AG10803 (cell line): ENCODE measurements at regions not wholly inside any gene's neighbourhood (a gene's known extent, or its start where the extent isn't known, plus 50 kb on each side); places are given as distances from the start of the nearest gene placed in this dataset.
"Not testable (repeated sequence)": the region's sequence is repeated elsewhere in the genome, so short reads cannot be mapped to it uniquely, and the experiment has no call there.

Source experiments
- DNase-seq: peaks from one replicate; pipeline ENCODE4 v3.0.0; 2010; ENCODE audit warnings: low read depth
- H3K4me3 ChIP-seq: 2 replicates; pipeline ENCODE4 v1.5.1; 2011; ENCODE audit warnings: mild to moderate bottlenecking, low read length, control low read depth
- CTCF ChIP-seq: conservative IDR thresholded peaks from 2 replicates; pipeline ENCODE4 v1.5.1; 2011; ENCODE audit warnings: mild to moderate bottlenecking, low read length, control low read depth, inconsistent platforms

DNA sequence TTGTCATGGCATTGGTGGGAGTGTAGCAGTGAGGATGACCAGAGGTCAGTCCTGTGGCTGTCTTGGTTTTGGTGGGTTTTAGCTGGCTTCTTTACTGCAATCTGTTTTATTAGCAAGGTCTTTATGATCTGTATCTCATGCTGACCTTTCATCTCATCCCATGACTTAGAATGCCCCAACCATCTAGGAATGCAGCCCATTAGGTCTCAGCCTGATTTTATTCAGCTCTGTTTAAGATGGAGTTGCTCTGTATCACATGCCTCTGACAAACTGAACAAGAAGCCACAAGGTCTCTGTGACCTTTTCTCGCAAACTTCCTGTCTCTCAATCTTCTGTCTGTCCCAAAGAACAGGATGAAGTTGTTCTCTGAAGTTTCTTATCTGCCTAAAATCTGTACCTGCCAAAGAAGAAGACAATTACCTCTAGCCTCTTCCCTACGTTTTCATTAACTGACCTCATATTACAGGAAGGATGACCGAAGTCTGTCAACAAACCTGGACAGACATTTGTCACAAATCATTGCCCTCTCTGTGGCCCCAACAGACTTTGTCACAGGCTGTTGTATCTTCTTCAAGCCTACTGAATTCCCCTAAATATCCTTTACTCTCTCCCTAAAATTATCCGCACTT, 284.2 kb upstream of the SEMA6A start:
- no peak for DNase-seq
- TF ChIP-seq CTCF, result no peak
- H3K4me3 ChIP-seq, result no peak overlapping the region

DNA sequence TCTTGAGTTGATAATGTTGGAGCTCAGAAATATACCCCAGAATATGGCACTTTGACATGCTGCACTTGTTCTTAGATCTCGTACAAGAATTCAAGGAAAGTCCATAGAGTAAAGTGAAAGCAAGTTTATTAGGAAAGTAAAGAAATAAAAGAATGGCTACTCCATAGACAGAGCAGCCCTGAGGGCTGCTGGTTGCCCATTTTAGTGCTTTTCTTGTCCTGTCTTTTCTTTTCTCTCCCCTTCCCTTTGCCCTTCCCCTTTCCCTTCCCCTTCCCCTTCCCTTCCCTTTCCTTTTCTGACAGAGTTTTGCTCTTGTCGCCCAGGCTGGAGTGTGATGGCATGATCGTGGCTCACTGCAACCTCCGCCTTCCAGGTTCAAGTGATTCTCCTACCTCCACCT, 283.4 kb upstream of the SEMA6A start:
- not testable (repeated sequence) for H3K4me3 ChIP-seq, DNase-seq

DNA sequence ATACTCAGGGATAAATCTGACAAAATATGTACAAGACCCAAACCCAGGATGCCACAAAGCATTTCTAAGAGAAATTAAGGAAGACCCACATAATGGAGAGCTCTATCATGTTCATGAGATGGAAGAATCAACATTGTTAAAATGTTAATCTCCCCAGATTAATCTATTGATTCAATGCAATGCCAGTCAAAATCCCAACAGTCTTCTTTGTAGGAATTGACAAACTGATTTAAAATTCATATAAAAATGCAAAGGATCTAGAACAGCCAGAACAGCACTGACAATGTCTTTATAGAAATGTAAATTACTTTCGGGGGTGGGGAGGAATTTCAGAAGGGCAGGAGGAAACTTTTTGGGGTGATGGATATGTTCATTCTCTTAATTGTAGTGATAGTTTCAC, 281.6 kb upstream of the SEMA6A start:
- no peak for DNase-seq
- TF ChIP-seq CTCF, result no peak

DNA sequence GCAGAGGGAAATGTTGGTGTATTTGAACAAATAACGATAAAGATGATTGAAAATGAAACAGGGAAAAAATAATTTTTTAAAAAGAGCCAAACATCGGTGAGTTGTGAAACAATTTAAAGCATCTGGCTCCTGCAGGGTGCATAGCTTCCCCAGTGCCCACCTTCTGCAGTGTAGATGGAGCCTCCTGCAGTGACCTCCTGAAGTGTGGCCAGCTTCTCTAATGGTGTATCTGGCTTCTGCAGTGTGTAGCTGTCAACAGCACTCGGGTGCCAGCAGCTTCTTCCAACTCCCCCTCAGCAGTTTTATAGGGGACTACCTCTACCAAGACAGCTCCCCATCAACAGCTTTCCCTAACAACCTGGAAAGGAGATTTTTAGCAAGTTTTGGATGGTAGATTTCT, 279.4 kb upstream of the SEMA6A start:
- DNase-seq, result no peak
- no peak overlapping the region for H3K4me3 ChIP-seq
- TF ChIP-seq CTCF, result no peak

More for the DNA sequence above, 281.6 kb upstream of the SEMA6A start:
- no peak overlapping the region for H3K4me3 ChIP-seq

DNA sequence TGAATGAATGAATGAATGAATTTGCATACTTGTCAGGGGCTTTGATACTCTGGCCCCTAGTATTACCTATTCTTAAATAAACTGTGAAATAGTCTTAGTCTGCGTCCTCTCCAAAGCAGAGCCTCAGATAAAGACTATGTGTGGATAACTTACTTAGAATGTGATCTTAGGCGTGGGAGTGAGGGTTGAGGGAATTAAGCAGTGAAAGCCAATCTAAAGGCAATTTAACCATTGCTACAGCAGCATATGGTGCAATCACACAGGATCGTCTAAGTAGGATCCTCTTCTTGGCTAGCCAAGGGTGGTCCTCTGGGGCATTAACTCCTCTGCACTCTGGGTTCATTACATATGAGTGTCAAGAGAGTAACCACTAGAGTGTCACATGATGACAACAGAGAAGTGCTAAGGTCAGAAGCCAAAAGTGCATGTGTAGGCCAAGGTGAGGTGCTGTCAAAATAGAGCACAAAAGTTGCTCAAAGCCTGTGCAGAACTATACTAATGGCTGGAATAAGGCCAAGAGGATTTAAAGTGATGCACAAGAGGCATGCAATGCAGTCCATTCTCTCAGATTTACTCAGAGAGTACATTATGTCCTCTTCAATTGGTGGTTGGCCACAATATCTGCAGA, 274.4 kb upstream of the SEMA6A start:
- TF ChIP-seq CTCF, result no peak

GRCh38 chr5:116847960-116848359, 273.3 kb upstream of the SEMA6A start:
- no peak for DNase-seq
- TF ChIP-seq CTCF, result no peak
- no peak overlapping the region for H3K4me3 ChIP-seq

More for the DNA sequence above, 274.4 kb upstream of the SEMA6A start:
- no peak overlapping the region for H3K4me3 ChIP-seq
- no peak for DNase-seq

- H3K4me3 ChIP-seq, result no peak overlapping the region
- no peak for DNase-seq
- TF ChIP-seq CTCF, result no peak
These were observed 269.4 kb upstream of the SEMA6A start for GRCh38 chr5:116844015-116844414.
